ENCODE measurements at regions not wholly inside any gene's neighbourhood (a gene's known extent, or its start where the extent isn't known, plus 50 kb on each side); places are given as distances from the start of the nearest gene placed in this dataset.
"Not testable (repeated sequence)": the region's sequence is repeated elsewhere in the genome, so short reads cannot be mapped to it uniquely, and the experiment has no call there.

DNA sequence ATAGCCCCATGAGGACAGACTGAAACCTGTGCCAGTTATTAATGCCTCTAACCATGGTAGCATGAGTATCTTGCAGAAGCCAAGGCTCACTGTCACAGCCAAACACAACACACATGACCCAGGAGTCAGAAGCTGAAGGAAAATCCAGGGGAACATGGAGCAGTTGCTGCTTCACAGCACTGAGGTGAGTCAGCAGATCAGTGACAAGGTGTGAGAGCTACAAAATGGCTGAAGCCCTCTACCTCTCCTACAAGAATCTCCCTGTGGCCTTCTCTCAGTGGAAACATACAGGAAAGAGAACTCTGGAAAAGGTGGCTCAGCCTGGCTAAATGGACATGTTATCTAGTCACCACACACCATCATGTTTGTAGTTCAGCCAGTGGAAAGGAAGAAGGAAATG, 93.5 kb downstream of the NAB1 start:
- no peak for DNase-seq (ENCODE audit: low read depth)

DNA sequence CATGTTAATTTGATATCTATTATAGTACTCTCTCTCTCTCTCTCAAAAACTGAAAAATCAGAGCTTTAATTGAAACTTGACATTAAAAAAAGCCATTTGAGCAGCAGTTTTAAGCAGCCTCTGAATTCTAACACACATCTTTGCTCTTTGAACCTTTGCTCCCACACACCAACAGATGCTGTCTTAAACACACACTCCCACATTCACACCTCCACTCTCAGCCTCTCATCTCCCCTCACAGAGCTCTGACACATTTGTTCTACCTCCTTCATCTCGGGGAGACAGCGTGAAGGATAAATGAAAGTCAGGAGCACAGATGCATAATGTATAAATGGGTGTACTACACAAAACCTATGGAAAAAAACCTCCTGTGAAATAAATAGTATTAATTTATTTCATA, 95.2 kb downstream of the NAB1 start:
- no peak for DNase-seq (ENCODE audit: low read depth)

- DNase-seq (ENCODE audit: low read depth), result peak; percentile 67
Measured at GRCh38 chr2:190746971-190747761, 98.3 kb downstream of the NAB1 start.

- no peak for DNase-seq (ENCODE audit: low read depth)
Measured at GRCh38 chr2:190748966-190749365, 100.1 kb downstream of the NAB1 start.

DNA sequence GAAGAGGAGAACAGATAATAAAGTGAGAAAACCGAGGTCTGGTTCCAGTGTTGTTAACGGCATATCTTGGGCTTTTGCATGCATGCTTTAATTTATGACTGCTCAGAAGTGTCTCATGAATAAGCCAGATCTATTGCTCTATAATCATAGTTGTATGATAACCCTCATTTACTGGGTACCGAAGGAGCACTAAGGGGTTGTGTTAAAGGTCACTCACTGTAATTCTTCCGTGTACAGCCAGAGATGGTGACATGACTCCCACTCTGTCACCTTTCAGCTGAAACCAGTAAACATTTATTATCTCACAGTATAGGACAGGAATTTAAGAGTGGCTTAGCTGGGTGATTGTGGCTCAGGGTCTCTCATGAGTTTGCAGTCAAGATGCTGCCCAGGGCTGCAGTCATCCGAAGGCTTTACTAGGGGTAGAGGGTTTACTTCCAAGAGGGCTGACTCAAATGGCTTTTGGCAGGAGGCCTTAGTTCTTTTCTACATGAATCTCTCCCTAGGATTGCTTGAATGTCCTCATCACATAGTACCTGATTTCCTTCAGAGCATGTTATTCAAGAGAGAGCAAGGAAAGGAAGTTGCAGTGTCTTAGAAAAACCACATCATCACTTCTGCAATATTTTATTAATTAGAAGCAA, 107.0 kb downstream of the NAB1 start:
- no peak for DNase-seq (ENCODE audit: low read depth)

- DNase-seq (ENCODE audit: low read depth), result peak; percentile 87
Measured at GRCh38 chr2:190759749-190760213, 110.9 kb downstream of the NAB1 start.

- not testable (repeated sequence) for DNase-seq (ENCODE audit: low read depth)
Measured at GRCh38 chr2:190760353-190761150, 111.7 kb downstream of the NAB1 start.

GRCh38 chr2:190761216-190761615, 112.3 kb downstream of the NAB1 start:
- not testable (repeated sequence) for DNase-seq (ENCODE audit: low read depth)

GRCh38 chr2:190762566-190762965, 113.7 kb downstream of the NAB1 start:
- no peak for DNase-seq (ENCODE audit: low read depth)

DNA sequence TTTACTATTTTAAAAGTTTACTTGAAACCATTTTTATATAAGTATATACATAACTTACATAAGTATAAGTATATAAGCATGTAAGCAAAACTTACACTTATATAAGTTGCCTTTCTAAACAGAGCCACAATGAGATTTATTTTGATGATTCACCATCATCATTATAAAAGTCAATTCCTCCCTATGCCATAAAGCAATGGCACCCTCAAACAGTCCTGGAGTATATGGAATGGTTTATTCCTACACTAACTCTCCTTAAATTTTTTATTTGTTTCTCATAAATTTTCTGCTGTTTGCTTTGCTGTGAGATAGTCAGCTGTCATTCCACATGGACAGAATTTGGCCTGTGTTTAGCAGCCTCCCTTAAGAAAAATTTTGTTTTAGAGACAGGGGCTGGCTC, 114.2 kb downstream of the NAB1 start:
- DNase-seq (ENCODE audit: low read depth), result no peak

DNA sequence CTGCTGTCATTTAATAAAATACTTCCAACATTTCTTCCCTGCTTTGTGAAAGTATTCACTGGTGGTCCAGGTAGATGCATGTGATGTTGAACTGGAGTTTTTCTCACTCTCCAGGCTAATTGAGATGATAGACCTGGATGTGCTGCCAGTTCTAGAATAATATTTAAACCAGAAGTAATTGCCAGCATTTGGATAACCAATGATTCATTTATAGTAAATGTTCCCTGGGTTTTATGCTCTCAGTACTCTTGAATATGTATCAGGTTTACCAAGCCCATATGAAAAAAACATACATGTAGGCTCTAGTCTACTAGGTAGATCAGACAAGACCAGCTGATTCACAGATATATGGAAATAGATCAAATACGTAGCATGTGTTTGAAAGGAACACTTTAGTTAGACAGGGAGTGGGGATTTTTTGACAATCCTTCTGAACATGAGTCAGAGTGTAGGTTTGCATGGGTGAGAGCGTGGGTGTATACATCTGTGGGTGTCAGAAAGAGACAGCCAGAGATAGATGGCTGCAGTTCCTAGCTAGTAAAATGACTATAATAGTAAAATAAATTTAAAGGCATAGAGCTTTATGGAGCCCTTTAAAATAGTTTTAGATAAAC, 115.1 kb downstream of the NAB1 start:
- DNase-seq (ENCODE audit: low read depth), result no peak

GRCh38 chr2:190765386-190766173, 115.0 kb upstream of the GLS start:
- peak; percentile 23 for DNase-seq (ENCODE audit: low read depth)

- DNase-seq (ENCODE audit: low read depth), result no peak
Measured at GRCh38 chr2:190766174-190766572, 114.4 kb upstream of the GLS start.

DNA sequence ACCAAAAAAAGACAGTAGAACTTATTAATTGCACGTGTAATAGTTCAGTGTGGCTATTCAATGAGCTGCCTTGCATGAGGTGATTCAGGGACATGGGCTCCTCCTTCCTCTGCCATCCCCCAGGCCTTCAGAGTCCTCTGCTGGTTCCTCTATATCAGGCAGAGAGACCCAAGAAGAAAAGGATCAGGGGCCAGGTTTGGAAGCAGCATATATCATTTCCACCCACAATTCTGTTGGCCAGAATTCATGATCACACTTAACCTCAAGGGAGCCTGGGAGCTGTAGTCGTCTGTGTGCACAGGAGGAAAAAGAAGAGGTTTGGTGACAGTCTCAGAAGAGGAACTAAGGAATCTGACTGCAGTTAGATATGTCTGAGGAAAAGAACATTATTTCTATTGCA, 114.0 kb upstream of the GLS start:
- DNase-seq (ENCODE audit: low read depth), result no peak

- DNase-seq (ENCODE audit: low read depth), result no peak
Measured at GRCh38 chr2:190767821-190768220, 112.8 kb upstream of the GLS start.

GRCh38 chr2:190769258-190769657, 111.4 kb upstream of the GLS start:
- DNase-seq (ENCODE audit: low read depth), result no peak

DNA sequence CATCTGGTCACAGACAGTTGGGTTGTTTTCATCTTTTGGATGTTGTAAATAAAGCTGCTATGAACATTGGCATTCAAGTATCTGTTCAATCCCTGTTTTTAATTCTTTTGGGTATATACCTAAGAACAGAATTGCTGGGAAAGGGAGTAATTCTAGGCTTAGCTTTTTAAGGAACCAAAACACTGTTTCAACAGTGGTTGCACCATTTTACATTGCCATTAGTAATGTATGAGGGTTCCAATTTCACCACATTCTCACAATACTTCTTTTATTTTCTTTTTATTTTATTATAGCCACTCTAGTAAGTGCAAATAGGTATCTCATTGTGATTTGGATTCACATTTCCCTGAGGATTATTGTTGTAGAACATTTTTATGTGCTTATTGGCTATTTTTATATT, 108.9 kb upstream of the GLS start:
- DNase-seq (ENCODE audit: low read depth), result no peak

- no peak for DNase-seq (ENCODE audit: low read depth)
Measured at GRCh38 chr2:190780594-190780993, 100.0 kb upstream of the GLS start.

- peak; percentile 52 for DNase-seq (ENCODE audit: low read depth)
Measured at GRCh38 chr2:190781604-190782198, 98.9 kb upstream of the GLS start.

- no peak for DNase-seq (ENCODE audit: low read depth)
Measured at GRCh38 chr2:190782264-190782663, 98.4 kb upstream of the GLS start.
